ENCODE measurements at regions not wholly inside any gene's neighbourhood (a gene's known extent, or its start where the extent isn't known, plus 50 kb on each side); places are given as distances from the start of the nearest gene placed in this dataset.

DNA sequence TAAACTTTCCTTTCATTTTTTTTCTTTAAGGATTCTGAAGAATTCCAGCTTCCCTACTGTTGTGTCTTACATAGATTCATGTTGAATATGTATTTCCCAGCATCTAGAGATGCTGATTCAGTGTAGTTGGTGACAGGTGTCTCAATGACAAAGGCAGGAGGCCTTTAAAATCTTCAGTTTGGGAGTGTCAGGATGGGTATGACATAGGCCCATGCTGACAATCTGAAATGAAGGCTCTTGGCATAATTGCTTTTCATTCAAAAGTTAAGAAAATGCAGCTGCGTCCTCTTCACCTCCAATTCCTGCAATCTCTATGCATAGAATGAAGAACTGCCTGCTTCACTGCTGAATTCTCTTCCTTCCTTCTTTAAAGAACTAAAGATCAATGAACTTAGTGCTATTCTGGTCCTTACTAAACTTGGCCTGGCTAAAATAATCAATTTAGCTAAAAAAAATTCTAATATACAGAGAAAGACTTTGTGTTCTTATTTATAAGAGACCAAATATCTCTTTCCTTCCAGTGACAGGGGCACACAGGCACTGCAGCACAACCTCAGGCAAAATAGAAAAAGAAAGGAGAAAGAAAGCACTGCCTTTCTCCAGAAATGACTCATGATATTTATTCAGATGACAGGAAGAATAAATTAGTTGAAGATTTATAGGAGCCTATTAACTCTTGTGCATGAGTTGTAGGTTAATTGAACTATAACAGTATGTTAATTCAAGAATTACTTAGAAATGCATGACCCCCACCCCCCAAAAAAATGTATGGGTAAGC is 152.6 kb upstream of the GBE1 start:
- TF ChIP-seq, protein P1, sequence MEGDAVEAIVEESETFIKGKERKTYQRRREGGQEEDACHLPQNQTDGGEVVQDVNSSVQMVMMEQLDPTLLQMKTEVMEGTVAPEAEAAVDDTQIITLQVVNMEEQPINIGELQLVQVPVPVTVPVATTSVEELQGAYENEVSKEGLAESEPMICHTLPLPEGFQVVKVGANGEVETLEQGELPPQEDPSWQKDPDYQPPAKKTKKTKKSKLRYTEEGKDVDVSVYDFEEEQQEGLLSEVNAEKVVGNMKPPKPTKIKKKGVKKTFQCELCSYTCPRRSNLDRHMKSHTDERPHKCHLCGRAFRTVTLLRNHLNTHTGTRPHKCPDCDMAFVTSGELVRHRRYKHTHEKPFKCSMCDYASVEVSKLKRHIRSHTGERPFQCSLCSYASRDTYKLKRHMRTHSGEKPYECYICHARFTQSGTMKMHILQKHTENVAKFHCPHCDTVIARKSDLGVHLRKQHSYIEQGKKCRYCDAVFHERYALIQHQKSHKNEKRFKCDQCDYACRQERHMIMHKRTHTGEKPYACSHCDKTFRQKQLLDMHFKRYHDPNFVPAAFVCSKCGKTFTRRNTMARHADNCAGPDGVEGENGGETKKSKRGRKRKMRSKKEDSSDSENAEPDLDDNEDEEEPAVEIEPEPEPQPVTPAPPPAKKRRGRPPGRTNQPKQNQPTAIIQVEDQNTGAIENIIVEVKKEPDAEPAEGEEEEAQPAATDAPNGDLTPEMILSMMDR (IDR thresholded peaks at IDR 0.05), result no peak
- H3K36me3 ChIP-seq, result no peaks in the 10 kb centered on the region
- 85 to 92% methylated on average over 1 of the region's 1 CpG for WGBS, 2 donors
- H3K4me3 ChIP-seq, result no peak overlapping the region
- H3K27ac ChIP-seq, result no peak overlapping the region
- intact Hi-C loops (cut with DNase I), result loop anchor here in 3 of 10 donors (5.0 to 10.0 kb wide), 3 partner anchors 221 to 247 kb away; no protein-coding TSS in a partner anchor
- no peaks in the 10 kb centered on the region for H3K9me3 ChIP-seq
- peaks cover 0 to 4% (median 0%) of the 10 kb centered on the region in 9 donors for H3K4me1 ChIP-seq
- no peaks in the 10 kb centered on the region for H3K27me3 ChIP-seq
- ATAC-seq (no peak), DNase-seq (no peak)

GRCh38 chr3:81911221-81911620 is 149.8 kb upstream of the GBE1 start:
- no peak overlapping the region for H3K27ac ChIP-seq
- DNase-seq (no peak), ATAC-seq (peak in 1 of 8 donors; percentile 4)
- 84 to 88% methylated on average over 2 of the region's 2 CpGs for WGBS, 2 donors
- TF ChIP-seq, protein P1 (IDR thresholded peaks at IDR 0.05), result no peak
- no peaks in the 10 kb centered on the region for H3K36me3 ChIP-seq
- intact Hi-C loops (cut with DNase I), result loop anchor here in 3 of 10 donors (2.0 to 10.0 kb wide), 4 partner anchors 222 to 244 kb away; no protein-coding TSS in a partner anchor
- H3K27me3 ChIP-seq, result no peaks in the 10 kb centered on the region
- H3K9me3 ChIP-seq, result no peaks in the 10 kb centered on the region
- H3K4me3 ChIP-seq, result no peak overlapping the region
- H3K4me1 ChIP-seq, result peaks cover 0 to 4% (median 0%) of the 10 kb centered on the region in 9 donors

DNA sequence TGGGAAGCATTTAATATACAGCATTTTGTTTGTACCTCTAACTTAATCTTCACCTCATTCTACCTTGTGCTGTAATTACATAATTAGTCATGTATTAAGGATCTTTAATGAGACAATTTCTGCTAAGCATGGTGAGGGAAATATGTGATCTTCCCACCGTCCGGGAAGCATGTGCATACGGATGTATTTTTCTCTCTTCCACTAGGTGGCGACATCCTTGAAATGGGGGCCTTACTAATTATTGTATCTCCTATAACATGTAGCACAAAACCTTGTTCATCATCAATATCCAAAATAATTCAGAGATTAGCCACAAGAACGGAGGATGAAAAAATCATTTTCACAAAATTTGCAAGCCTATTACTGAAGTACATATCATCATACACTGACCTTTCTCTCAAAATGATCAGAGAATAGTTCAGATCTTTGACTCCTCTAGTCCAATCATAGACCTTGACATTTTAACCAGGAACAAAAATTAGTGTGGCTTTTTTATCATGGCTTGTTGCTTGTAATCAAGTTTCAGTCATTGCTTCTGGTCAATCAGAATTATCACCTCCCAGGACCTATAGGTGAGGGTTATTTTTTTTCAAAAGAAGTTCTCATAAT is 148.9 kb upstream of the GBE1 start:
- WGBS, 2 donors, result 22 to 28% methylated on average over 5 of the region's 5 CpGs
- Histone ChIP-seq H3K4me1 (peaks cover 0 to 4% (median 0%) of the 10 kb centered on the region in 9 donors), H3K27ac (no peak overlapping the region), H3K9me3 (no peaks in the 10 kb centered on the region), H3K36me3 (no peaks in the 10 kb centered on the region), H3K4me3 (no peak overlapping the region), H3K27me3 (no peaks in the 10 kb centered on the region)
- TF ChIP-seq, protein P1 (IDR thresholded peaks at IDR 0.05), result peak; percentile 72 to 84 (median 77)
- intact Hi-C loops (cut with DNase I), result loop anchor here in 3 of 10 donors (2.0 to 10.0 kb wide), 4 partner anchors 222 to 243 kb away; no protein-coding TSS in a partner anchor
- ATAC-seq (peak in 1 of 8 donors; percentile 39), DNase-seq (peak in 1 of 2 donors; percentile 16)

- H3K27ac ChIP-seq, result no peak overlapping the region
- WGBS, 2 donors, result 72 to 75% methylated on average over 3 of the region's 3 CpGs
- H3K9me3 ChIP-seq, result no peaks in the 10 kb centered on the region
- no peaks in the 10 kb centered on the region for H3K36me3 ChIP-seq
- intact Hi-C loops (cut with DNase I), result loop anchor here in 4 of 10 donors (2.0 to 10.0 kb wide), 6 partner anchors 147 to 242 kb away; partner anchors contain the start of gene GBE1 (in 1 of the 4)
- H3K4me3 ChIP-seq, result no peak overlapping the region
- H3K4me1 ChIP-seq, result peaks cover 0 to 4% (median 0%) of the 10 kb centered on the region in 9 donors
- DNase-seq (no peak), ATAC-seq (no peak)
- TF ChIP-seq, protein P1 (IDR thresholded peaks at IDR 0.05), result no peak
- no peaks in the 10 kb centered on the region for H3K27me3 ChIP-seq
Observed at GRCh38 chr3:81909796-81910195, 148.4 kb upstream of the GBE1 start.

Measured in heart right ventricle (tissue), 16 donors.